ENCODE measurements at regions not wholly inside any gene's neighbourhood (a gene's known extent, or its start where the extent isn't known, plus 50 kb on each side); places are given as distances from the start of the nearest gene placed in this dataset.

DNA sequence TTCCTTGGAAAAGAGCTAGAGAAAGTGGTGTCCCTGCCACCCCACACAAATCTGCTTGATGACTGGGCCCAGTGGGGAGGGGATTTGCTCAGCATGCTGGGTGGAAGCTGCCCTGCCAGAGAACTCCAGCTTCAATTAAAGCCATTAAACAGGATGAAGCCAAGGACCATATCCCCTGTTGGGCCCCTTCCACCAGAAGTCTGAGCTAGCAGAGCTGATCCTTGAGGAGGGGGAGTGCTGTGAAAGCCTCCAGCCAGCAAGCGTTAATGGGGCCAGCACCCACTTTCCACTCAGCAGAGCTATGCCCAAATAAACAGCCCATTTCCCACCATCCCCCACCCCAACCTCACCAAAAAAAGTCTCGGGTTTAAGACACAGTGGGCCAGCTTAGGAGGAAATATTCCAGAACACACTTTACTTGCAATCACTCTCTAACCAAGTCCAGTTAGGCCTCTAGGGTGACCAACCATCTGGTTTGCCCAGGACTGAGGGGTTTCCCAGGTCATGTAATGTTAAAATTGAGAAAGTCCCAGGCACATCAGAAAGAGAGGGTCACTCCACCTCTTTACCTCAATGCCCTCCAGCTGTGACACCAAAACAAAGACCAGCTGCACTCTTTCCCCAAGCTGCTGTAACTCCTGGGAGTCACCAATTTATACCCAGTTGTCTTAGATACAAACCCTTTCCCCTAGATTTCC lies 132.3 kb downstream of the FOXI3 start:
- H3K4me3 ChIP-seq (ENCODE audit: low read depth, low read length), result no peak overlapping the region
- TF ChIP-seq, protein P1, sequence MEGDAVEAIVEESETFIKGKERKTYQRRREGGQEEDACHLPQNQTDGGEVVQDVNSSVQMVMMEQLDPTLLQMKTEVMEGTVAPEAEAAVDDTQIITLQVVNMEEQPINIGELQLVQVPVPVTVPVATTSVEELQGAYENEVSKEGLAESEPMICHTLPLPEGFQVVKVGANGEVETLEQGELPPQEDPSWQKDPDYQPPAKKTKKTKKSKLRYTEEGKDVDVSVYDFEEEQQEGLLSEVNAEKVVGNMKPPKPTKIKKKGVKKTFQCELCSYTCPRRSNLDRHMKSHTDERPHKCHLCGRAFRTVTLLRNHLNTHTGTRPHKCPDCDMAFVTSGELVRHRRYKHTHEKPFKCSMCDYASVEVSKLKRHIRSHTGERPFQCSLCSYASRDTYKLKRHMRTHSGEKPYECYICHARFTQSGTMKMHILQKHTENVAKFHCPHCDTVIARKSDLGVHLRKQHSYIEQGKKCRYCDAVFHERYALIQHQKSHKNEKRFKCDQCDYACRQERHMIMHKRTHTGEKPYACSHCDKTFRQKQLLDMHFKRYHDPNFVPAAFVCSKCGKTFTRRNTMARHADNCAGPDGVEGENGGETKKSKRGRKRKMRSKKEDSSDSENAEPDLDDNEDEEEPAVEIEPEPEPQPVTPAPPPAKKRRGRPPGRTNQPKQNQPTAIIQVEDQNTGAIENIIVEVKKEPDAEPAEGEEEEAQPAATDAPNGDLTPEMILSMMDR (IDR thresholded peaks at IDR 0.05; ENCODE audit: insufficient read depth, low read depth, low read length), result no peak
- DNase-seq (ENCODE audit: low read depth), result no peak

GRCh38 chr2:88318956-88319330 lies 133.6 kb downstream of the FOXI3 start:
- TF ChIP-seq, protein P1 (IDR thresholded peaks at IDR 0.05; ENCODE audit: insufficient read depth, low read depth, low read length), result no peak
- DNase-seq (ENCODE audit: low read depth), result no peak

GRCh38 chr2:88318071-88318955 lies 134.2 kb downstream of the FOXI3 start:
- TF ChIP-seq, protein P1 (IDR thresholded peaks at IDR 0.05; ENCODE audit: insufficient read depth, low read depth, low read length), result no peak
- no peak overlapping the region for H3K4me3 ChIP-seq (ENCODE audit: low read depth, low read length)
- no peak for DNase-seq (ENCODE audit: low read depth)

More at GRCh38 chr2:88318956-88319330, 133.6 kb downstream of the FOXI3 start:
- H3K4me3 ChIP-seq (ENCODE audit: low read depth, low read length), result no peak overlapping the region

DNA sequence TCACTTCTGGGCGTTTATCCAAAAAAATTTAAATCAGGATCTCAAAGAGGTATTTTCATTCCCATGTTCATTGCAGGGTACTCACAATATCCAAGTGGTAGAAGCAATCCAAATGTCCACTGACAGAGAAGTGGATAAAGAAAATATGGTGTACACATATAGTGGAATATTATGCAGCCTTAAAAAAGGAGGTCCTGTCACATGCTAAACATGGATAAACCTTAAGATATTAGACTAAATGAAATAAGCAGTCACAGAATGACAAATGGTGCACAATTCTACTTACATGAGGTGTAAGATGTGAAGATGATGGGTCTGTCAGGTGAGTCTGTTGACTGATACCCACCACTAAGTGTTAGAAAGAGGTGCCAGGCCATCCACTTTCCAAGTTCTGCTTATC lies 140.6 kb downstream of the THNSL2 start:
- no peak overlapping the region for H3K4me3 ChIP-seq (ENCODE audit: low read depth, low read length)
- TF ChIP-seq, protein P1 (IDR thresholded peaks at IDR 0.05; ENCODE audit: insufficient read depth, low read depth, low read length), result no peak

DNA sequence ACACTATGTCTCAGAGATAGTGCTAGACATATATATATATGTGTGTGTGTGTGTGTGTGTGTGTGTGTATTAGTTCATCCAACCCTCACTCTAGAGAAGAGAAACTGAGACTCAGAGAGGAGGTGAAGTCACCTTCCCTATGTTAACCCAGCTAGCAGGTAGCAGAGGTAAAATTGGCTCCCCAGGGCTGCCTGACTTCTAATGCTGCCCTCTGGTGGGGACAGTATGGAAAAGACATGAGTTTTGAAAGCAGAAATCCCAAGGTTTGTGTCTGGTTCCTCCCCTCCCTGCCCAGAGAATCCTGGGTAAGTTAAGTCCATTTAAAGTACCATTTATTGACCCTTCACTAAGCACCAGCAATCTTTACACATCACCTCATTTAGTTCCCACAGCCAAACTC lies 137.7 kb downstream of the THNSL2 start:
- DNase-seq (ENCODE audit: low read depth), result peak; percentile 1
- TF ChIP-seq, protein P1 (IDR thresholded peaks at IDR 0.05; ENCODE audit: insufficient read depth, low read depth, low read length), result peak; percentile 29
- H3K4me3 ChIP-seq (ENCODE audit: low read depth, low read length), result no peak overlapping the region

More for the DNA sequence above, 140.6 kb downstream of the THNSL2 start:
- no peak for DNase-seq (ENCODE audit: low read depth)

GRCh38 chr2:88303865-88304264 lies 133.7 kb downstream of the THNSL2 start:
- TF ChIP-seq, protein P1 (IDR thresholded peaks at IDR 0.05; ENCODE audit: insufficient read depth, low read depth, low read length), result no peak
- H3K4me3 ChIP-seq (ENCODE audit: low read depth, low read length), result no peak overlapping the region
- no peak for DNase-seq (ENCODE audit: low read depth)
